T-helper 22 cell (primary cell): ENCODE measurements at regions not wholly inside any gene's neighbourhood (a gene's known extent, or its start where the extent isn't known, plus 50 kb on each side); places are given as distances from the start of the nearest gene placed in this dataset.

Experiments
- DNase-seq: peaks from one replicate; pipeline ENCODE4 v3.0.0-alpha.2; 2020; ENCODE audit warnings: low read depth

DNA sequence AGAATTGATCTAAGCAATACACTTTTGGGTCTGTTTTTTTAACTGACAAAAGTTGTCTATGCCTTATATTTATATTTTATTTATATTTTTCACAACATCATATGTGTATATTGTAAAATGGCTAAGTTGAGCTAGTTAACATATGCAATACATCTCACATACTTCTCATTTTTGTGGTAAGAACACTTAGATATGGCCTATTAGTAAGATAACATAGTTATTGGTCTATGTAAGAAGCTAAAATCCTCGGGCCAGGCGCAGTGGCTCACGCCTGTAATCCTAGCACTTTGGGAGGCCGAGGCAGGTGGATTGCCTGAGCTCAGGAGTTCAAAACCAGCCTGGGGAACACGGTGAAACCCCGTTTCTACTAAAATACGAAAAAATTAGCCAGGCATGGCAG, 275.6 kb upstream of the ID2 start:
- DNase-seq: no peak

DNA sequence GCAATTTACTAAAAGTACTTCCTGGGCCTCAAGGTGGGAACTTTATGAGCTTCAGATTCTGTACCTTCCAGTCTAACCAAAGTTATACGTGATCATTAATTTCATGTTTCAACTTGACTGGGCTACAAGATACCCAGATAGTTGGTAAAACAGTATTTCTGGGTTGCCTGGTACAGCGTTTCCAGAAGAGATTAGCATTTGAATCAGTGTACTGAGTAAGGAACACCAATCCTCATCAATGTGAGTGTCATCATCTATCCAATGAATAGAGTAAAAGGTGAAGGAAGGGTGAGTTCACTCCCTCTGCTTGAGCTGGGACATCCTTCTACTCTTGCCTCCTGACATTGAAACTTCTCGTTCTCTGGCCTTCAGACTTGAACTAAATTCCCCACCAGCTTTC, 274.5 kb upstream of the ID2 start:
- no peak for DNase-seq

DNA sequence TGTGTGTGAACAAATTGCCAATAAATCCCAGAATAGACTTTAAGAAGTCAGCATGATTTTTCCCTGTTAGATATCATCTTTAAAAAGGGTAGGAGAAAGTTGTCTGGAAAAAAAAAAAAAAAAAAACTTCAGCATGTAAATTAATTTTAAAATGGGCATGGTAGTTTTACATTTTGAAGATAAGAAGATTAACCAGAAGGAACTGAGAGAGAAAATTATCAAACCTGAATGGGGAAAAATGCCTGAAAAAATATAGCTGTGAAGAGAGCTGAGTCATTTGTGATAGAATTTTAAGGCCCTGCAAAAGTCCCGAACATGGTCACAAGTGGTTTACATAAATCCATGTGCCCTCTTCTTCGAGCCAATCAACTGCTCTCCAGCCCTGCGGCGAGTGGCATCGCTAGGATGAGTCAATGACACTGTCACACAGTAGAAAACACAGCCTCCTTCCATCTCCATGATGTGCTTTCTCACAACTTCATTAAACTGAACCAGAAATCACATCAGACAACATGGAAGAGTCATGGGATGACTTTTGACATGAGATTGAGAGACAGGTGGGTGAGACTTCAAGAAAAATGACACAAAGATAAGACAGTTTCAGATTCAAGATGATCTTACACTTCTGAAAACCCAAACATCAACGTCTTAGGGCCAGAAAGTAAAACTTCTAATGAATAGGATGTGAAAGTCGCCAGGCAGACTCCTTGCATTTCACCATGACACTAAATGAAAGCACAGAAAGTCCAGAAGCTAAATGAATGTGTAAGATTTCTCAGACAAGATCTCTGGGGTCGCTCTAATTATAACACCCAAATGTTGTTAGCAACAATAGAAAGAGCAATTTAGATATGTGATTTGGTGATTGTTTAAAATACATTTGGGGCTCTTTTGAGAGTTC, 273.0 kb upstream of the ID2 start:
- DNase-seq: peak; percentile 17

DNA sequence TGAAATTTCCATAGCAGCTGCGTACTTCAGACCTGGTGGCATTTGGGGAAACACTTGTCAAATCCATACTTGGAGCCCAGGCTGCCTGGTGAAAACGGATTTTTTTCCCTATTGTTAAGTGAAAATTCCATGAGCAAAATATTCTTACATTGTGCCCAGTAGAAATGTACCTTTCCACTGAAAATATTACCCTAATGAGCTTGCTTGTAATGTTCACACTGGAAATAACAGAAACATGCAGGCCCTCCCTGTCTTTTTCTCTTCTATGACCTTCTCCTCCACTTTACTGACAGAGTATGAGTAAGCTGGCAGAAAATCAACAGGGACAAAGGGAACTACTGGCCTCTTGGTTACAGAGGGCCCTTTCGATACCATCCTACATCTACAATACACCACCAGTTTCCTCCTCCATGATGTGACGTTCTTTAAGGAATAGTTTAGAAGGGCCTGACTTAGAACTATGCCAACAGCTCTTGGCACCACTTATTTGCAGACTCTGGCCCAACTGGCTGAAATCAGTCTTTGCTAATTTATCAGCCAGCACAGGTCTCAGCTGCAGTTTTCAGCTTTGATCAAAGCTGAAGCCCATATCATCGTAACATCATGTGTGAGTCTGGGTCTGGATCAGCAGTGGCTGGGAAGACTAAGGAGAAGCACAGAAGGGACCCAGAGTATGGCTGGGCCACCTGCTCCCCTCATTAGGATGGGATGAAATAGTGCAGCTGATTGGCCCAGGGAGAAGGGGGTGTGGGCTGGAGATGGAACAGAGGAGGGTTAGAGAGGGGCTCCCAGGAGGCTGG, 272.2 kb upstream of the ID2 start:
- DNase-seq: no peak

DNA sequence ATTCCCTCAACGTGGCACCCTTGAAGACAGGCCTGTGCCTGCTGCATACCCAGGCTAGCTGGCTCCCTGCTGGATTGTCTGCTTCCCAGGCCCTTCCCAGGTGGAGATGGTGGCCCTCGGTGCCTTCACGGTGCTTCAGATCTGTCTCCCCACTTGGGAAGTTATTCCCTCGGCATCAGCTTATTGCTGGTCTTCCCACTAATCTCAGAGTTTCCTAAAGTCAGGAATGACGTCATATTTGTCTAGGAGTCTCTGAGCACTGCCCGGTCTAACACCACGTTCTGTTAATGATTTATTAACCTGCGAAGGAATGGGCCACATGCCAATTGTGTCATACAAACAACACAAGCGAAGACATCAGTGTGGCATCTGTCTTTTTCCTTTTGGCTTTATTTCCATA, 269.8 kb upstream of the ID2 start:
- no peak for DNase-seq

DNA sequence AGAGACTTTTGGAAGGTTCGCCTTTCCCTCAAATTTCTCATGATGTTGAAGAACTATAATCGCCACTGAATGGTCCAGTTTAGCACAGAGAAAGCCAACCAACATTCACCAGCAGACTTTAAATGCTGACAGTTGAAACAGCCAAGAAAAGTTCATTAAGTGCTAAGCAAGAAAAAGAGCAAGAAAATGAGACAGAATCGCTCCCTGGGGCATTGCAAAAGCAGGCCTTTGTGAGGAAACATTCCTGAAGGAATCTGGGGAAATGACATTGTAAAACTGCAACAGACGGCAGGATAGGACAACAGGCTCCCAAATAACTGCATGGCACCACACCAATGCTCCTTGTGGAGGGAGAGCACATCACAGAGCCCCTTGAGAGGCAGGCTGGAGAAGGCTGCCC, 269.3 kb upstream of the ID2 start:
- DNase-seq: no peak

DNA sequence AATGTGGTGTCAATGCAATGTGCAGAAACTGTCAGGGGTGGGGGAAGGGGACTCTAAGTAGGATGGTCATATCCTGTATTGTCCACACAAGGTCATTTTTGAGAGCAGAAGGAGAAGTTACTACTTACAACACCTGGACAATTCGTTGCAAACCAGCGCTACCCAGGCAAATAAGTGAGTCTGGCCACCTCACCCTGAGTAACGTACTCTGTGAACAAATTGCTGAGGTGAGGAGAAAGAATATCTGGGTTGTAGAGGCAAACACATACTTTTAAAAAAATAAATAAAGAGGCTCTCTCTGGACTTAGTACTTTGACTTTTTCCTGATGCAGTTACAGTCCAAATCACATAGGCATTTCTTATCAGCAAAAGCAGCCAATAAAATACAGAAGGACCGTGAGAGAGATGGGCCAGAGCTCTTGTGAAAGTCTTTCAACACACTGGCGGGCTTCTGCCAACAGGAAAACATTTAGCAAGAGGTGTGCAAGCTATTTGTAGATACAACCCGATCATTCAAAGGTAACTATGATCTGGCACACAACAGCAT, 268.2 kb upstream of the ID2 start:
- DNase-seq: no peak

DNA sequence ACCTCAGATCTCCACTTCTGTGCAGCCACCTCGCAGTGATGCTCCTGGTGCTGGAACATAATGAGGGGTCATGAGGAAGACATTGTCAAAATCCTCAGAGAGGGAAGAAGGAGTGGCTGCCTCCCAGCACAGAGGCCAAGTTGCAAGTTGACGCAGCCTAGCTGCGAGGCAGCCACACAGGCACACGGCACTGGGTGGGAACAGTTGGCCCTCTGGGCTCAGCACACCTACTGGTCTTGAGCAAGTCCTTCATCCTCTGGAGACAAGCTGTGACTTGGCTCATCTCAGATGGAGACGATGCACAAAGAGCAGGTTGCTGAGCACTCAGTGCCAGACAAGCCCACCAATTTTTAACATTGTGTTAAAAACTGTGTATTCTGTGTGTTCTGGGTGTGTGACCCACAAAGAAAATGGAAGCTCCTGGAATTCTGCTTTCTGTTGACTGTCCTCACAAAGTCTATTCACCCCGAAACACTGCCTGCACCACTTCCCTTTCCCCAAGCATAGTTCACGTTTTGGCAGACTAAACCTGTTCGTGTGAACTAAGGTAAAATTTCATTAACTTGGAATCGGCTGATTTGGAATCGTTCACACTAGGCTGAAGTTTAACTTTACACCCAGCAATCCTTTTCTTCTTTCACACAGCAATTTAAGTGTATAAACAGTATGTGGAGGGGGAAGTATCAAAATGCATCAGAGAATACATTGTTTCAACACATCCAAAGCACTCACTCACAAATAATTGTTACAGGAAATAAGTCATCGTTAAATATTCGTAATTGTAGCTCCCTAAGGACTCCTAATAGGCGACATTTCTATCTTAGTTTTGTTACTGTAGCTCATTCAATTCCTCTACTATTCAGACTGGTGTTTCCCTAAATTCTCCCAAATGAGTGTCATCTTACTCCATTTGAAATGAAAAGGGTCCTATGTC, 266.6 kb upstream of the ID2 start:
- no peak for DNase-seq

DNA sequence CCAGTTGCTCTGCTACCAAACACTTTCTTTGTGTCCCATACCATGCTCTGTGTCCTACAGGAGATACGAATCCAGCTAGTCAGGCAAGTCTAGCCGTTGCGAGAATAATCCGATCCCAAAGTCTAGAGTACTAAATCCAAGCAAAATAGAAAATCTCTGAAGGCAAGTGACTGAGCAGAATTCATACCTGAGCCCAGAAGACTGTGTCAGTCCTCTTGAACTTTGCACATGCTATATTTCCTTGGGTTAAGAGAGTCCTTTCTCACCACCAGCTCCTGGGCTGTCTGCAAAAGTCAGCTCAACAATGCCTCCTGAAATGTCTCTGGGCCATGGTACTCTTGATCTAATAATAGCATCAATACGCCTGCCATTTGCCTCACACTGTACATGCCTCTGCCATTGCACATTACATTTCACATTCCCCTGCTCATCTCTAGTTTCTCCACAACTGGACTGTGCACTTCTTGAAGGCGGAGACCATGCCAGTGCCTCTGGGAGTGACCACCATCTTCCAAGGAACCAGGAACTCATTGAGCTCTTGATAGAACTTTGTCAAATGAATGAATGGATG, 265.8 kb upstream of the ID2 start:
- no peak for DNase-seq

DNA sequence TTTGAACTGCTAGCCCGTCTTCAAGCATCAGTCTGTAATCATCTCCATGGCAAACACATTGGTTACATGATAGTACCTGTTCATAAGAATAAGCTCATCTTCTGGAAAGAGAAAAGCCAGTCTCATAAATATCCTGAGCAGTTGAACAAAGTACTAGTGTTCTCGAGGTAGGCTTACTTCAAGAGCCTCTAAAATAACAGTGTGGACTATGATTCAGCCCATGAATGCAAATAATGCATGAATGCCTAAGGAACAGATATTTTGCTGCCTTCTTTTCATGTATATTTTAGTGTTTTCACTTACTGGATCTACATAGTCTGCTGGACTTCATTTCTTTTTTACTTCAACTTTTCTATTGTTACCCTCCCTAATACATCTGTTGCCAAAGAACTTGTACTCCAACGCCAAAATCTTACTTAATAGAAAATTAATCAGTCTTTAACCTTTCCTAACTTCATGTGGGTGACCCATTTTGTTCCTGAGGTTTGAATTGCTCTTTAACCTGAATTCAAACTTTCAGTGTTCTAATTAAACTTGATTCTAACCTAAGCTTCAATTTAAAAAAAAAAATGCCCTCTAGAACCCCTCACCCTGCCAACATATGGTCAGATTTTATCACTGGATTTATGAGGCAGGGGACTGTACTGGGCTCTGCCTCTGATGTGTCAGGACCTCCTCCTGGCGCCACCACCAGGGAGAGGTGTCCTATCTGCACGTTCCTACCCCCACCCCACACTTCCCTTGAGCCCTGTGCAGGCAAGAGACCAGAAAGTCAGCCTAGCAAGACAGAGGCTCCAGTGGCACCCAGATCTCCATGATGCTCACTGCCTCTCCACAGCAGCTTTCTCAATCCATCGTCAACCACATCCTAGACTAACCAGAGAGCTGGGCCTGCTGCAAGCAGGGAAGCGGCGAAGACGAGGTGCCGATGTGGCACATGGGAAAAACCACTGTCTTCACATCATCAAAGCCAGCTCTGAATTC, 264.7 kb upstream of the ID2 start:
- no peak for DNase-seq

DNA sequence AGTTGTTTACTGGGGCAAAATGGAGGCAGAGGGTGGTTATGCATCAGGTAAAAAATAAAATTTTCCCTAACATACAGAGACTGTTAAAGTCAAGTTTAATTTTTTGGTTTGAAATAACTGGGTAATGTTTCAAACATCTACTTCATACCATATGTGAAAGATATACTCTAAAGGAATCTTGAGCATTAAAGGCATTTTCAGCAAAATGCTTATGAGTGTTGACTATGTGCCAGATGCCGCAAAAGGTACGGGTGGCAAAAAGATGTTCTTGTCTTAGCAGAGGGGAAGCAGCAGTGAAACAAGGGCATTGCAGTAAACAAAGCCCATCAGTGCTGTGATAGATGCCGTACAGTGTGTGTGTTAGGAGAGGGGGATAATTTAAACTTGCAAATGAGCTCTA, 263.1 kb upstream of the ID2 start:
- no peak for DNase-seq

DNA sequence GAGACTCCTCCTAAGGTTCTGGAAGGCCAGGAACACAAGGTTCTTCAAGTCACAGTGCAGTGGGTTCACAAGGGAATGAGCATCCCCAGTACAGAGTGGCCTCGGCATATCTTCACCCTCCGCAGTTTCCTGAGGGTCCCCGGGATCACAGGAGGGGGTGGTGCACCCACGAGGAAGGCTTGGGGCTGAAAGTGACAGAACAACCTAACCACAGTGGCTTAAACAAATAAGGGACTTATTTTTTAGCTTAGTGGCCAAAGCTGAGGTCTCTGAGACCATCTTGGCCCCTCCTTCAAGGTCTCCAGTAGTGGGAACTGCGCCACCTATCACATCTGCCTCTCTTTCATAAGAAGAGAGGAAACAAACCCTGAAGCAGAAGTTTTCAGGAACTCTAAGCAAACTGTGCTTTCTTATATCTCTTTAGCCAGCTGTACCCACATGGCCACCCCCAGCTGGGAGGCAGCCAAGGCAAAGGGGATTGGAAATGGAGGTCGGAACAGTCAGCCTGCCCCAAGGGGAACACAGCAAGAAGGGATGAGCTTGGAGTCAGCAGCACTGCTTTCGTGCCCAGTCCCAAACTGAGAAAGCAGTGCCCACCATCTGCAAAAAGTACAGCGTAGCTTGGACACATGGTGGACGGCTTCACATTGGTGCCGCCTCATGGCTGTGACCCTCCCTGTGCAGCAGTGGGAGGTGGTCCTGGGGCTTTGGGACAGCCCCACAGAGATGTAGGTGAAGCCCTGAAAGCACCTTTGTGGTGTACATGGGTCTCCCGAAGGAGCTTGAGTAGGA, 260.0 kb upstream of the ID2 start:
- no peak for DNase-seq

DNA sequence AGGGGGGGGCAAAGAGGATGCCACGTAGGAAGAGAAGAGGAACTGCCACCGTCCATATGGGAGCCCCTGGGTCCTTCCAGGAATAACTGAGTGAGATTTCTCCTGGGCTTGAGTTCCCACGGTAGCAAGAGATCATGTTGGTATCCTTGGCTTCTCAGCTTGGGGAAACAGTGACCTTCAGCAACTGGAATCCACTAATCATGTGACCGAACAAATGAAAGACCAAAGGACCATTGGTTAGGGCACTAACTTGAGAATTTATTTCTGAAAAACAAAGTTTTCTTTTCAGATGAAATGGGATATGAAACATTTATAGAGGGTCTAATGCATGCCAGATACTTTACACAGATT, 259.4 kb upstream of the ID2 start:
- no peak for DNase-seq

DNA sequence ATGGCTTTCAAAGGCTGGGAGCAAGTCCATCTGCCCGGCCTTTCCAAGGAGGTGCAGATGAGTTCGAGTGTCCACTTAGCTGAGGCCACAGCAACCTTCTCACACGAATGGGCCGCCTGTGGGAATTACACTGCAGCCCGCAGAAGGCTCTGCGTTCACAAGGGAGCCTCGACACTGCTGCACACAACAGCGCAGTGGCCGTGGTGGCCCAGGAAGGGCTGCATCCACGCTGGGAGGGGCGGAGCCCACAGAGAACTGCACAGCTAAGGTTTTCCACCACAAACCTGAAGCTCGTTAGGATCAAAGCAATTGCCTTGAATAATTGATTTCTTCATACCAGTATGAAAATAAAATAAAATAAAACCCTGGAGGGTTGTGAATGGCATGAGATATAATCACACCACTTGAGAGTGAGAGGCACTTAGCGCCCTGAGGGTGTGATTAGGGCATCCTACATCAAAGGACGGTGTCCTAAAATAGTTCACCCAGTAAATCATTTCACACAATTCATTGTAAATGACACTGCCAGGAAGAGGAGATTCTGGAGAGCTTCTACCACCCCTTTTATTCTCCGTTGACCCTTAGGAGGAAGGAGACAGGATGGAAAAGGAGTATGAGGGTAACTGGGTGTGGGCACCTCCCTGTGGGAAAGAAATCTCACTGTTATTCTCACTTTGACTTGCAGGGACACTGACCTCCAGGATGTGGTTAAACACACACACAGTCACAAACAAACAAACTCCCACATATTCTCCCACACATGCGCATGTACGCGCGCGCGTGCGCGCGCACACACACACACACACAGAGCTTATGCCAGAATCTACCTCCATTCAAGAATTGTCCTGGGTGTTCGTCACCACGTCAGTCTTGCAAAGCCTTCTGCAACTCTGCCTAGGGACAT, 256.6 kb upstream of the ID2 start:
- DNase-seq: no peak

DNA sequence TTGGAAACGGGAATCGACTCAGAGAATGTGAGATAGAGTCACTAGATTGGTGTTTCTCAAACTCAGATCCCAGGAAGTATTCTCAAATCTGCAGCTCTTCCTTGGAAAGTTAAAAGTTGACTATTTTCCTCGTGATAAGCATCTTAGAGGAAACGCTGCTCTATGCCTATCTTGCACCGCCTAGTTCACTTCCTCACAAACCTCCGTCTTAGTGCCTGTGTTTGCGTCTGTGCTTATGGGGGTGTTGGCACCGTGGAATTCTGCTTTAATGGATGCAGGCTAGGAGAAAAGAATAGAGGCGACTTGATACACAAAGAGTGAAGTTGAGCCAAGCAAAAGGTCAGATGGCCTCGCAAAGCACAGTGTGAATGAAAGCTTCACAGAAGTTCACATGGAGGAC, 255.3 kb upstream of the ID2 start:
- no peak for DNase-seq

DNA sequence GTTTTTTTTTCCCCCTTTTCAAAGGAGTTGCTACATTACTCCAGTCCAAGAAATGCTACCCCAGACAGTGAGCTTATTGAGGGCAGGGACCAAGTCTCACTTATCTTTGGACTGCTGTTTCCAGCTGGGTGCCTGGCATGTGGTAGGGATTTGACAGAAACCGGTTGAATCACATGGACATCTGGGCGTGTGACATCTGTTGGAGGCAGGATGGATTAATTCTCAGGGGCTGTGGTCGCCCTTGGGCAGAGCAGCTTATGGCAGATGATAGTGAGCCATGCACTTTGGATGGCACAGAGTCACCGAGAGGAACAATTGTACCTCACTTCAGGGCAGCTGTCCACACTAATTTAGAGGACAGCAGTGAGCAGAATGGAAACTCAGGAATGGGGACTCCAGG, 254.6 kb upstream of the ID2 start:
- DNase-seq: no peak

DNA sequence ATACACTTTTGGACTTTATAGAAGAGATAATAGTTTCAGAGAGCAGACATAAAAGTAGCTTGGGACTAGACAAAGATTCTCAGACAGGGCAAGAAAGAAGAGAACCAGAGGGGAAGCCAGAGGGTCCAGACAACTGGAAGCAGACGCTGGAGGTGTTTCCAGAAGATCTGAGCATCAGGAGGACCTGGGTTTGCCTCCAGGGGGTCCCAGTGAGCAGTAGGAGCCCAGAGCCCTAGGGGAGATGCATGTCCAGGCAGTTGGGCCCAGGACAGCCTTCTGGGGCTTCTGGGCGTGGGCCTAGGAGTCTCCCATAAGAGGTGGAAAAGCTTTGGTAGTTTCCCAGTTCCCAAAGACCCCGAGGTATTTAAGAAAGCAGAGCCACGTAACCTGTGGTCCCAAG, 251.2 kb upstream of the ID2 start:
- no peak for DNase-seq

DNA sequence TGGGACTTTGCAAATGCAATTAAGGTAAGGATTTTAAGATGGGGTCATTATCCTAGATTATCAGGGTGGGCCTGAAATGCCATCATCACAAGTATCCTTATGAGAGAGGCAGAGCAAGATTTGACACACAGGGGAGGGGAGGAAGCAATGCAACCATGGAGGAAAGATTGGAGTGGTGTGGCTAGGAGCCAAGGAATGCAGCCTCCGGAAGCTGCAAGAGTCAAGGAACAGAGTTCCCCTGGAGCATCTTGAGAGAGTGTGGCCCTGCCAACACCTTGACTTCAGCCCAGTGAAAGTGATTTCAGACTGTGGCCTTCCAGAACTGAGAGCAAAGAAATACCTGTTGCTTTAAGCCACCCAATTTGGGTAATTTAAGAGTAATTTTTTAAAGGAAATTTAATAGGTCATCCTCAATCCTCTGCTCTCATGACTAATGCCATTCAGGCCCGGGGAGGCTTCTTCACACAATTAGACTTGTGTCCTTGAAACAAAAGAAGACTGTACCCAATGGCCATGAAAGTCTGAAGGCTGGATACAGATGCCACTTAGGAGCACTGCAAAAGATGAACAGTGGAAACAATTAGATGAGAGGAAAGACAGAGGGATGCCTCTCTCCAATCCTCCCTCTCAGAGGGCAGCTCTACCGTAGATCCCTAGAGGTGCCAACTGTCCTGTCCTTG, 250.3 kb upstream of the ID2 start:
- no peak for DNase-seq
